Pancreas (tissue), 10 donors: ENCODE measurements at regions not wholly inside any gene's neighbourhood (a gene's known extent, or its start where the extent isn't known, plus 50 kb on each side); places are given as distances from the start of the nearest gene placed in this dataset.

Experiments used
- ATAC-seq, 4 donors: fragments of 200-7000 bp; cut with Tn5 transposase; one replicate each; pipeline versions ENCODE4 v1.8.0 to v1.9.1; 2020; ENCODE audit warnings: mild to moderate bottlenecking in 4 of 4, moderate library complexity in 4 of 4
- DNase-seq, 6 donors: peaks; one replicate each; pipeline ENCODE4 v3.0.0-alpha.2; 2020
- FAIRE-seq: peaks from 2 replicates; lab custom pipeline; 2012; peaks lifted over from hg19 to GRCh38; lab: Jason Lieb, UNC
- H3K27ac ChIP-seq, 4 donors: fragments of 200-600 bp; sonication (generic); 1 replicate in 3 of 4; 2 replicates in 1 of 4; pipeline versions ENCODE4 v1.5.0 to v1.8.0; 2020
- H3K27me3 ChIP-seq, 4 donors: fragments of 200-600 bp; one replicate each; pipeline ENCODE4 v1.8.0; 2021
- H3K36me3 ChIP-seq, 3 donors: fragments of 200-600 bp; sonication (generic) in 1 of 3; one replicate each; pipeline versions ENCODE4 v1.5.0 to v1.8.0; 2020 to 2021
- H3K4me1 ChIP-seq, 3 donors: fragments of 200-600 bp; one replicate each; pipeline ENCODE4 v1.8.0; 2021
- H3K4me3 ChIP-seq, 4 donors: fragments of 200-600 bp; sonication (generic) in 2 of 4; one replicate each; pipeline versions ENCODE4 v1.5.0 to v1.8.0; 2020 to 2021
- H3K9me3 ChIP-seq, 4 donors: fragments of 200-600 bp; one replicate each; pipeline ENCODE4 v1.8.0; 2021
- WGBS, 2 donors: extraction: QIAGEN DNeasy Blood & Tissue Kit; methylation state at CpG; one replicate each; pipeline ENCODE4 v1.1.7; 2013; 5-methylcytosine and 5-hydroxymethylcytosine counted together
- intact Hi-C, 3 donors: fragments of 100-400 bp; cut with DNase I; formaldehyde crosslinking; loops; one replicate each; pipeline versions ENCODE4 v1.11.1 to v1.14.2; 2022
- TF ChIP-seq, protein P1 (sequence below), 4 donors: fragments of 200-600 bp; sonication (generic) in 3 of 4; IDR thresholded peaks; one replicate each; pipeline versions ENCODE4 v1.5.0 to v1.8.0; 2021; ENCODE audit warnings: antibody characterized with exemption in 4 of 4
- donor health status: healthy with polysubstance abuse.
- donor health status: DM: no; HTN: no; CAD: no; lungs with moderate emphysema.
- donor health status: DM: no; HTN: no; CAD: no.
- donor health status: control.
- donor health status: control.
- donor health status: Bipolar disorder and iron deficiency.
- donor health status: DM: yes; HTN: yes; CAD: no.
- donor health status: DM: no; HTN: no; CAD: no.
- donor health status: DM: no; HTN: no; CAD: no.
- donor health status: DM: yes; HTN: yes; CAD: no.

GRCh38 chr11:120057028-120057330 lies 80.9 kb downstream of the TRIM29 start:
- TF ChIP-seq, protein P1, sequence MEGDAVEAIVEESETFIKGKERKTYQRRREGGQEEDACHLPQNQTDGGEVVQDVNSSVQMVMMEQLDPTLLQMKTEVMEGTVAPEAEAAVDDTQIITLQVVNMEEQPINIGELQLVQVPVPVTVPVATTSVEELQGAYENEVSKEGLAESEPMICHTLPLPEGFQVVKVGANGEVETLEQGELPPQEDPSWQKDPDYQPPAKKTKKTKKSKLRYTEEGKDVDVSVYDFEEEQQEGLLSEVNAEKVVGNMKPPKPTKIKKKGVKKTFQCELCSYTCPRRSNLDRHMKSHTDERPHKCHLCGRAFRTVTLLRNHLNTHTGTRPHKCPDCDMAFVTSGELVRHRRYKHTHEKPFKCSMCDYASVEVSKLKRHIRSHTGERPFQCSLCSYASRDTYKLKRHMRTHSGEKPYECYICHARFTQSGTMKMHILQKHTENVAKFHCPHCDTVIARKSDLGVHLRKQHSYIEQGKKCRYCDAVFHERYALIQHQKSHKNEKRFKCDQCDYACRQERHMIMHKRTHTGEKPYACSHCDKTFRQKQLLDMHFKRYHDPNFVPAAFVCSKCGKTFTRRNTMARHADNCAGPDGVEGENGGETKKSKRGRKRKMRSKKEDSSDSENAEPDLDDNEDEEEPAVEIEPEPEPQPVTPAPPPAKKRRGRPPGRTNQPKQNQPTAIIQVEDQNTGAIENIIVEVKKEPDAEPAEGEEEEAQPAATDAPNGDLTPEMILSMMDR (IDR thresholded peaks at IDR 0.05) = no peak
- no peaks in the 10 kb centered on the region for H3K9me3 ChIP-seq
- no peak for ATAC-seq
- H3K36me3 ChIP-seq = no peaks in the 10 kb centered on the region
- no peaks in the 10 kb centered on the region for H3K27me3 ChIP-seq
- H3K27ac ChIP-seq = no peak overlapping the region
- no peak for FAIRE-seq
- 64 to 68% methylated on average over 4 of the region's 4 CpGs for WGBS, 2 donors
- H3K4me3 ChIP-seq = no peak overlapping the region
- intact Hi-C loops = no loop called here
- no peaks in the 10 kb centered on the region for H3K4me1 ChIP-seq
- DNase-seq = no peak

- TF ChIP-seq, protein P1 (IDR thresholded peaks at IDR 0.05) = no peak
- 85 to 89% methylated on average over 10 of the region's 10 CpGs for WGBS, 2 donors
- no peak overlapping the region for H3K4me3 ChIP-seq
- H3K4me1 ChIP-seq = no peaks in the 10 kb centered on the region
- H3K27ac ChIP-seq = no peak overlapping the region
- H3K27me3 ChIP-seq = no peaks in the 10 kb centered on the region
- no peaks in the 10 kb centered on the region for H3K36me3 ChIP-seq
- ATAC-seq (no peak), FAIRE-seq (no peak), DNase-seq (no peak)
- H3K9me3 ChIP-seq = no peaks in the 10 kb centered on the region
- intact Hi-C loops = no loop called here
Measured at GRCh38 chr11:120056301-120057027, 81.4 kb downstream of the TRIM29 start.

DNA sequence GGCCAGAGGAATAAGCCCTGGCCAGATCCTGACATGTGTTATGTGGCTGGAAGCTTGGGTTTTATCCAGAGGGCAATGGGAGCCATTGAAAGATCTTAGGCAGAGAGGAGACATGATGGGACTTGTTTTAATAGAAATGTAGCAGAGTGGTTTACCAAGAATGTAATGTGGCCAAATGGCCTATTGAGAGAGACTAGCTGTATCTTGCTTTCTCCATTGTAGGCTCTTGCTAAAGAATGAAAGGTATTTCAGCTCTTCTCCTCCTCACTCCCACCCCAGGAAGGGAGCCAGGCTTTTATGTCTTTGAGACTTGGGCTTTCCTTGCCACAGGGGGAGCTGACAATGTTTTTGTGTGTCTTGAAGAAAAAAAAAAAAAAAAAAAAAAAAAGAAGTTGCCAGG lies 82.3 kb downstream of the TRIM29 start:
- Histone ChIP-seq H3K9me3 (no peaks in the 10 kb centered on the region), H3K4me1 (no peaks in the 10 kb centered on the region), H3K4me3 (no peak overlapping the region), H3K27ac (no peak overlapping the region), H3K36me3 (no peaks in the 10 kb centered on the region), H3K27me3 (no peaks in the 10 kb centered on the region)
- no peak for FAIRE-seq
- no peak for DNase-seq
- TF ChIP-seq, protein P1 (IDR thresholded peaks at IDR 0.05) = no peak
- ATAC-seq = peak in 1 of 4 donors; percentile 28
- intact Hi-C loops = no loop called here

DNA sequence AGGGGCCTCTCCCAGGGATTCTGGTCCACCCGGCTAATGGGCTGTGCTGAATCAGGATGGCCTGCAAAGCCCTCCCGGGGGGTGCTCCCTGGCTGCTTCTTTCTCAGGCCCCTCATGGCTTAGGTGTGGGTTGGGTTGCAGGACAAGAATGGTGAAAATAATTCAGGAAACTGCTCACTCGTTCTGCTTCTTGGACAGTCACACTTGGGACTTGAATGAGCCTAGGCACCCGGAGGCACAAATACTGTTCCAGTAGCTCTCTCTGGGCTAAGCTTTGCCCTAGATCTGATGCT lies 83.2 kb downstream of the TRIM29 start:
- Histone ChIP-seq H3K4me1 (no peaks in the 10 kb centered on the region), H3K4me3 (no peak overlapping the region), H3K27ac (no peak overlapping the region), H3K27me3 (no peaks in the 10 kb centered on the region), H3K9me3 (no peaks in the 10 kb centered on the region), H3K36me3 (no peaks in the 10 kb centered on the region)
- intact Hi-C loops = no loop called here
- DNase-seq = no peak
- FAIRE-seq = no peak
- TF ChIP-seq, protein P1 (IDR thresholded peaks at IDR 0.05) = no peak
- 74 to 86% methylated on average over 4 of the region's 4 CpGs for WGBS, 2 donors
- no peak for ATAC-seq

DNA sequence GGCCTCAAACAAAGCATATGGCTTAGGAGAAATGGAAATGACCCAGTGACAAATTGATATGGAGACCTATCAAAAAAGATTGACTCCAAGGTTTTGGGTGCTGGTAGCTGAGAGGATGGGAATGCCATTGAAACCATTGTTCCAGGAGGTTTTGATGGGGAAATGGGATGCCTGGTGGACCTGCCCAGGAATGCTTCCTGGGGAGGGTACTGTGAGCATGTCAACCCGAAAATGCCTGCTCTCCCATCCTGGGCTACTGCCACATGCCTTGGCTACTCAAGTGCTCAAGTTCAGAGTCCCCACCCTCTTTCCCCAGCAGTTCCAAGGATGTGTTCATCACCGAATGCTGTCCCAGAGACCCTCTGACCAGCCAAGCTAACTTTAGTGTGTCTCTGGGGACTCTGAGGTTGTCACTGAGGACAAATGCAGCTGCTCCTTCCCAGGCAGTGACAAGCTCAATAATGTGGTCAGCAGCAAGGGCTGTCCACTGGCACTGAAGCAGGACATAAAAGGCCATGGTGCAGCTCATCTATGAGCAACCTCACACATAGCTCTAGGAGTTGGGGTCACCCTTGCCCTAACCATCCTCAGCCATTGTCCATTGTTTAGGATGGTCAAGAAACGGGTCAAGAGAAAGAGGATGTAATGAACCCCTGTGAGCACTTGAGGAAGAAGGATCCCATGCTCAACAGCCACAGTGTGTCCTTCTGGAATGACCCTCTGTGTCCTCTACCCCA lies 83.7 kb downstream of the TRIM29 start:
- H3K9me3 ChIP-seq = no peaks in the 10 kb centered on the region
- no peak overlapping the region for H3K4me3 ChIP-seq
- WGBS, 2 donors = 66 to 67% methylated on average over 3 of the region's 3 CpGs
- H3K27me3 ChIP-seq = no peaks in the 10 kb centered on the region
- ATAC-seq (no peak), FAIRE-seq (no peak), DNase-seq (no peak)
- TF ChIP-seq, protein P1 (IDR thresholded peaks at IDR 0.05) = no peak
- intact Hi-C loops = no loop called here
- H3K27ac ChIP-seq = no peak overlapping the region
- no peaks in the 10 kb centered on the region for H3K4me1 ChIP-seq
- H3K36me3 ChIP-seq = no peaks in the 10 kb centered on the region
